Uterus (tissue), 2 donors: ENCODE measurements at regions not wholly inside any gene's neighbourhood (a gene's known extent, or its start where the extent isn't known, plus 50 kb on each side); places are given as distances from the start of the nearest gene placed in this dataset.

Source experiments
- CTCF ChIP-seq, 4 experiments: fragments of 200-600 bp in 2 of 4; fragments of 450-650 bp in 2 of 4; sonication (generic) in 2 of 4; IDR thresholded peaks; one replicate each; pipeline ENCODE4 v1.5.1; 2016 to 2019; ENCODE audit warnings: antibody characterized with exemption in 4 of 4, mild to moderate bottlenecking in 2 of 4, moderate library complexity in 1 of 4
- POLR2A ChIP-seq, 2 donors: fragments of 450-650 bp; IDR thresholded peaks; one replicate each; pipeline ENCODE4 v1.6.1; 2016; ENCODE audit warnings: antibody characterized with exemption in 2 of 2, mild to moderate bottlenecking in 1 of 2, moderate library complexity in 1 of 2

- TF ChIP-seq CTCF (IDR thresholded peaks at IDR 0.05) (no peak), POLR2A (IDR thresholded peaks at IDR 0.05) (no peak)
Observed at GRCh38 chr2:223222397-223222796, 170.4 kb downstream of the KCNE4 start.
